GM23338 (cell line): ENCODE measurements at regions not wholly inside any gene's neighbourhood (a gene's known extent, or its start where the extent isn't known, plus 50 kb on each side); places are given as distances from the start of the nearest gene placed in this dataset.

Experiments
- CREB1 ChIP-seq: fragments of 250-450 bp; sonication (Bioruptor Pico); IDR thresholded peaks from 2 replicates; pipeline ENCODE4 v1.5.0; 2020; ENCODE audit warnings: low read depth, mild to moderate bottlenecking, moderate library complexity
- EZH2 ChIP-seq: fragments of 200-600 bp; sonication (generic); IDR thresholded peaks from one replicate; pipeline ENCODE4 v1.8.0; 2017; ENCODE audit warnings: antibody characterized with exemption, mild to moderate bottlenecking, low read depth; ENCODE audit not compliant: unreplicated experiment
- EZH2phosphoT487 ChIP-seq: fragments of 200-600 bp; sonication (generic); IDR thresholded peaks from one replicate; pipeline ENCODE4 v1.8.1; 2018; ENCODE audit warnings: antibody characterized with exemption; ENCODE audit not compliant: unreplicated experiment
- JUNB ChIP-seq: IDR thresholded peaks from one replicate; pipeline ENCODE4 v1.6.1; 2016; ENCODE audit warnings: antibody characterized with exemption; ENCODE audit not compliant: unreplicated experiment
- NANOG ChIP-seq: IDR thresholded peaks from 2 replicates; pipeline ENCODE4 v1.6.1; 2016; ENCODE audit warnings: antibody characterized with exemption, borderline replicate concordance
- POLR2AphosphoS5 ChIP-seq: IDR thresholded peaks from 2 replicates; pipeline ENCODE4 v1.6.1; 2016; ENCODE audit warnings: antibody characterized with exemption, low read depth
- ZNF114 ChIP-seq: fragments of 250-450 bp; sonication (Bioruptor Pico); IDR thresholded peaks from 2 replicates; pipeline ENCODE4 v1.5.0; 2020; ENCODE audit warnings: mild to moderate bottlenecking, moderate library complexity
- ZNF331 ChIP-seq: fragments of 250-450 bp; sonication (Bioruptor Pico); IDR thresholded peaks from 2 replicates; pipeline ENCODE4 v1.5.0; 2020; ENCODE audit warnings: low read depth, mild to moderate bottlenecking, moderate library complexity
- TF ChIP-seq, protein P1 (sequence below), 2 experiments: fragments of 200-600 bp in 1 of 2; sonication (generic) in 1 of 2; conservative IDR thresholded peaks; 2 replicates each; pipeline versions ENCODE4 v1.5.1 to v1.6.1; 2016 to 2017; ENCODE audit warnings: antibody characterized with exemption in 2 of 2, low read depth in 2 of 2, mild to moderate bottlenecking in 2 of 2, moderate library complexity in 1 of 2
- TF ChIP-seq, protein P2 (sequence below): IDR thresholded peaks from one replicate; pipeline ENCODE4 v1.6.1; 2018; ENCODE audit warnings: antibody characterized with exemption; ENCODE audit not compliant: unreplicated experiment
- TF ChIP-seq, protein P3 (sequence below): IDR thresholded peaks from 2 replicates; pipeline ENCODE4 v1.6.1; 2016; ENCODE audit warnings: antibody characterized with exemption

DNA sequence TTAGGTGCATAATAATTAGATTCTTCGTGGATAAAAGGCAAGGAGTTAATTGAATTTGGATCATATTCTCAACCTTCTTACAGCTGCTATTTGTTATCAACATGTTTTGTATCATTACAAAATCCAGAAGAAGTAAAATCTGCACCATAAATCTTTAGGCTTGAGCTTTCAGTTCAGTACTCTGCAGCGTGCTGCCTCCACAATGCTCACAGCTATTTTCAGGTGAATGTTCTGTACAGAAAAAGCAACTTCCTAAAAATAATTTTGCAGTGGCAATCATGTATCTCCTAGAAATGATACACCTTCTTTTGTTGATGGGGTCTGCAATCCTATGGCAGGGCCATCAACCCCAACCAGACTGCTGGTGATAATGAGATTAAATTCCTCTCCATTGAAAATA is 220.9 kb upstream of the CTNNB1 start:
- TF ChIP-seq, protein P1, sequence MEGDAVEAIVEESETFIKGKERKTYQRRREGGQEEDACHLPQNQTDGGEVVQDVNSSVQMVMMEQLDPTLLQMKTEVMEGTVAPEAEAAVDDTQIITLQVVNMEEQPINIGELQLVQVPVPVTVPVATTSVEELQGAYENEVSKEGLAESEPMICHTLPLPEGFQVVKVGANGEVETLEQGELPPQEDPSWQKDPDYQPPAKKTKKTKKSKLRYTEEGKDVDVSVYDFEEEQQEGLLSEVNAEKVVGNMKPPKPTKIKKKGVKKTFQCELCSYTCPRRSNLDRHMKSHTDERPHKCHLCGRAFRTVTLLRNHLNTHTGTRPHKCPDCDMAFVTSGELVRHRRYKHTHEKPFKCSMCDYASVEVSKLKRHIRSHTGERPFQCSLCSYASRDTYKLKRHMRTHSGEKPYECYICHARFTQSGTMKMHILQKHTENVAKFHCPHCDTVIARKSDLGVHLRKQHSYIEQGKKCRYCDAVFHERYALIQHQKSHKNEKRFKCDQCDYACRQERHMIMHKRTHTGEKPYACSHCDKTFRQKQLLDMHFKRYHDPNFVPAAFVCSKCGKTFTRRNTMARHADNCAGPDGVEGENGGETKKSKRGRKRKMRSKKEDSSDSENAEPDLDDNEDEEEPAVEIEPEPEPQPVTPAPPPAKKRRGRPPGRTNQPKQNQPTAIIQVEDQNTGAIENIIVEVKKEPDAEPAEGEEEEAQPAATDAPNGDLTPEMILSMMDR (conservative IDR thresholded peaks at IDR 0.05; ENCODE audit: low read depth in 2 of 2) = no peak
- no peak for TF ChIP-seq NANOG
- no peak for TF ChIP-seq EZH2
- TF ChIP-seq EZH2phosphoT487 = no peak
- TF ChIP-seq, protein P2, sequence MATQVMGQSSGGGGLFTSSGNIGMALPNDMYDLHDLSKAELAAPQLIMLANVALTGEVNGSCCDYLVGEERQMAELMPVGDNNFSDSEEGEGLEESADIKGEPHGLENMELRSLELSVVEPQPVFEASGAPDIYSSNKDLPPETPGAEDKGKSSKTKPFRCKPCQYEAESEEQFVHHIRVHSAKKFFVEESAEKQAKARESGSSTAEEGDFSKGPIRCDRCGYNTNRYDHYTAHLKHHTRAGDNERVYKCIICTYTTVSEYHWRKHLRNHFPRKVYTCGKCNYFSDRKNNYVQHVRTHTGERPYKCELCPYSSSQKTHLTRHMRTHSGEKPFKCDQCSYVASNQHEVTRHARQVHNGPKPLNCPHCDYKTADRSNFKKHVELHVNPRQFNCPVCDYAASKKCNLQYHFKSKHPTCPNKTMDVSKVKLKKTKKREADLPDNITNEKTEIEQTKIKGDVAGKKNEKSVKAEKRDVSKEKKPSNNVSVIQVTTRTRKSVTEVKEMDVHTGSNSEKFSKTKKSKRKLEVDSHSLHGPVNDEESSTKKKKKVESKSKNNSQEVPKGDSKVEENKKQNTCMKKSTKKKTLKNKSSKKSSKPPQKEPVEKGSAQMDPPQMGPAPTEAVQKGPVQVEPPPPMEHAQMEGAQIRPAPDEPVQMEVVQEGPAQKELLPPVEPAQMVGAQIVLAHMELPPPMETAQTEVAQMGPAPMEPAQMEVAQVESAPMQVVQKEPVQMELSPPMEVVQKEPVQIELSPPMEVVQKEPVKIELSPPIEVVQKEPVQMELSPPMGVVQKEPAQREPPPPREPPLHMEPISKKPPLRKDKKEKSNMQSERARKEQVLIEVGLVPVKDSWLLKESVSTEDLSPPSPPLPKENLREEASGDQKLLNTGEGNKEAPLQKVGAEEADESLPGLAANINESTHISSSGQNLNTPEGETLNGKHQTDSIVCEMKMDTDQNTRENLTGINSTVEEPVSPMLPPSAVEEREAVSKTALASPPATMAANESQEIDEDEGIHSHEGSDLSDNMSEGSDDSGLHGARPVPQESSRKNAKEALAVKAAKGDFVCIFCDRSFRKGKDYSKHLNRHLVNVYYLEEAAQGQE = no peak
- TF ChIP-seq JUNB = no peak
- TF ChIP-seq CREB1 (CRISPR knock-in tag) = no peak
- no peak for TF ChIP-seq POLR2AphosphoS5
- TF ChIP-seq, protein P3, sequence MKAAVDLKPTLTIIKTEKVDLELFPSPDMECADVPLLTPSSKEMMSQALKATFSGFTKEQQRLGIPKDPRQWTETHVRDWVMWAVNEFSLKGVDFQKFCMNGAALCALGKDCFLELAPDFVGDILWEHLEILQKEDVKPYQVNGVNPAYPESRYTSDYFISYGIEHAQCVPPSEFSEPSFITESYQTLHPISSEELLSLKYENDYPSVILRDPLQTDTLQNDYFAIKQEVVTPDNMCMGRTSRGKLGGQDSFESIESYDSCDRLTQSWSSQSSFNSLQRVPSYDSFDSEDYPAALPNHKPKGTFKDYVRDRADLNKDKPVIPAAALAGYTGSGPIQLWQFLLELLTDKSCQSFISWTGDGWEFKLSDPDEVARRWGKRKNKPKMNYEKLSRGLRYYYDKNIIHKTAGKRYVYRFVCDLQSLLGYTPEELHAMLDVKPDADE = no peak
- no peak for TF ChIP-seq ZNF331 (CRISPR knock-in tag)
- no peak for TF ChIP-seq ZNF114
